GM21447 (cell line): ENCODE measurements at regions not wholly inside any gene's neighbourhood (a gene's known extent, or its start where the extent isn't known, plus 50 kb on each side); places are given as distances from the start of the nearest gene placed in this dataset.

ENCODE experiments used
- ATAC-seq: cut with Tn5 transposase; IDR thresholded peaks from one replicate; pipeline ENCODE4 v1.9.1; 2021; ENCODE audit not compliant: unreplicated experiment

GRCh38 chr17:77585142-77585860, 373.2 kb upstream of the TNRC6C start:
- ATAC-seq = no peak

- ATAC-seq = no peak
Measured at GRCh38 chr17:77590951-77591735, 367.4 kb upstream of the TNRC6C start.

DNA sequence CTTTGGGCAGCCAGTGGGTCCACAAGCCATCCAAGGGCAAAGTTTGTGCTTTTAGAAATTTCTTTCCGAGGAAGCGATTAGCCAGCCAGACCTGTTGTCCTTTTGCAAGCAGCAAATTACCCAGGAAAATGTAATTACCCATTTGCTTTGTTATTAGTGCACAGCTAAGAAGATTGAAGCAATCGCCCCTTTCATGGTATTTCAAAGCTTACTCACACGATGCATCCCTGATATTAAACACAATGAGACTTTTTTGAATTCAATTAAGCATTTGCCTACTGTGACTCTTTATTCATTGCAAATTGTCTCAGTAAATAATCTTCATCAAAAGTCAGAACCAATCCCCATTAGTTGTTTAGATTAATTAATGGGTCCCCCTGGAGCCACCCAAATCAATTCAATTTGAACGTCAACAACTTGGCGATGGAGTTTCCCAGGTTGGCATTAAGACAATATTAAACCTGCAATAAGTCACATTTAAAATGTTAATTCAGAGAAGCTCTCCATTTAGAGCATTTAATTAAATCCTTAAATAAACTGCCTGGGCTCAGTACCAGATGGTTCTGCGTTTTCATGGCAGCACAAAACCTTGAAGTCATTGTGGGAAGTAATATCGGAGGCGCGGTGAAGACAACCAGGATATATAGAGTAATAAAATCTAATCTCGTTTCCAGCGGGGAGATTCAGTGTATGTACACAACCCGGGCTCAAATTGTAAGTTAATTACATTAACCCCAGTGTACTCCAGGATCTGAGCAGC, 366.2 kb upstream of the TNRC6C start:
- ATAC-seq = no peak

DNA sequence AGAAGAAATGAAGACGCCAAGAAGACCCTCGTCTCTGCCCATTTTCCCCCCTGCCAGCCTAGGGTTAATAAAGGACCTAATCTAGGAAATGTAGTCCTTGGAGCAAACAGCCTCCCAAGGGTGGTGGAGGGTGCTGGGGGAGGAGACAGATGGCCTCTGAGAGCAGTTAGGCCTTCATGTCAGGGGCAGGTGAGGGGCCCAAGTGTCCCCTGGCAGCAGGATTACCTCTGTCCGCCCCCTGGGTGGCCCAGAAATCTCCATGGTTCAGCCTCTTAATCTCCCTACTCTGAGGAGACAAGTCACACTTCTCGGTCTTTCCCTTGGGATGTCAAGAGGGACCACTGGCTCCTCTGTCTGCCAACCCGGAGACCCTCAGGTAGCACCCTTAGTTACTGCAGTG, 365.4 kb upstream of the TNRC6C start:
- ATAC-seq = no peak

GRCh38 chr17:77594416-77595209, 363.9 kb upstream of the TNRC6C start:
- ATAC-seq = no peak

GRCh38 chr17:77596491-77597417, 361.7 kb upstream of the TNRC6C start:
- ATAC-seq = no peak

GRCh38 chr17:77597418-77598240, 360.9 kb upstream of the TNRC6C start:
- ATAC-seq = no peak

- ATAC-seq = no peak
Measured at GRCh38 chr17:77598241-77598620, 360.3 kb upstream of the TNRC6C start.

DNA sequence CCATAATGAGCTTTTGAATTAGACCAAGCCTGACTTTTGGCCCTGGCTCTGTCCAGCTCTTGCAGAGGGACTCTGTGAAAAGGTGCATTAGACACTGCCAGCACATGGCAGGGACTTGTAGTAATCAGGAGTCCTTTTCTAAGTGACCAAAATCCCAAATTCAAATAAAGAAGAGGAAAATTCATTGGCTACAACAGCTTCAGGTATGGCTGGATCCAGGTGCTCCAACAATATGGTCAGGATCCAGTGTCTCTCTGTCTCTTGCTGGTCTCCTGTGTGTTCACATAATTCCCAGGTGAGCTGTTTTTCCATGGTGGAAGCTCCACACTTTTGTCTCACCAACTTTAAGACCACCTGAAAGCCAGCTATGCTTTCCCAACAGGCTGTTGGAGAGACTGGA, 358.8 kb upstream of the TNRC6C start:
- ATAC-seq = no peak

GRCh38 chr17:77600346-77600745, 358.2 kb upstream of the TNRC6C start:
- no peak for ATAC-seq

- no peak for ATAC-seq
Measured at GRCh38 chr17:77601054-77601979, 357.2 kb upstream of the TNRC6C start.

- no peak for ATAC-seq
Measured at GRCh38 chr17:77602062-77602746, 356.3 kb upstream of the TNRC6C start.

GRCh38 chr17:77602883-77603640, 355.4 kb upstream of the TNRC6C start:
- no peak for ATAC-seq

GRCh38 chr17:77604301-77604972, 354.1 kb upstream of the TNRC6C start:
- no peak for ATAC-seq

- no peak for ATAC-seq
Measured at GRCh38 chr17:77604973-77605313, 353.6 kb upstream of the TNRC6C start.

DNA sequence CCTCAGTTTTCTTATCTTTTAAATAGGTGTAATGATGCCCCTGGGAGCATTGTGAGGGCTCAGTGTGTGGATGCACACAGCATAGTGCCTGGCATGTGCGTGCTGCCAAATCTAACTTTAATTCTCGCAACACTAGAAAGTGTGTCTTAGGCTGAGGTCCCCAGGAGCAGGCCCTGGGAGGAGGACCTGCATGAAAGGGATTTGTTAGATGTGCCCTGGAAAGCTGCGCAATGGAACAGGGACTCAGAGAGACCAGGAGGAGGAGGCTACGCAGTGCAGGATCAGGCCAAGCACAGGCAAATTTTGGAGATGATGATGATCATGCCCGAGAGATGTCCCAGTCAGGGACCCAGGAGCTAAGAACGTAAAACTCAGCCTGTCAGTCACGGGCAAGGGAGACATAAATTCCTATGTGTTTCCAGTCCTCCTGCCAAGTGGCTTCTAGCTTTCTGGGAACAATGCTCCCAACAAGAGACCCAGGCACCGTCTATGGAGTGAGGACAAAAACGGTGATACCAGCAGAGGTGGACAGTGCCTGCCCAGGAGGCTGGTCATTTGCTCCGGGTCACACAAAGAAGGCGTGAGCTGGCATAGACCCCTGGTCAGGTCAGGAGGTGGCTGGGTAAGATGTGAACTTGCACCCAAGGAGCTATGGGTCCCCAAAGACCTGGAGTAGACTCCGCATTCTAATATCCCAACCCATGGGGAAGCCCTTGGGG, 352.2 kb upstream of the TNRC6C start:
- no peak for ATAC-seq
